ENCODE measurements at regions not wholly inside any gene's neighbourhood (a gene's known extent, or its start where the extent isn't known, plus 50 kb on each side); places are given as distances from the start of the nearest gene placed in this dataset.

DNA sequence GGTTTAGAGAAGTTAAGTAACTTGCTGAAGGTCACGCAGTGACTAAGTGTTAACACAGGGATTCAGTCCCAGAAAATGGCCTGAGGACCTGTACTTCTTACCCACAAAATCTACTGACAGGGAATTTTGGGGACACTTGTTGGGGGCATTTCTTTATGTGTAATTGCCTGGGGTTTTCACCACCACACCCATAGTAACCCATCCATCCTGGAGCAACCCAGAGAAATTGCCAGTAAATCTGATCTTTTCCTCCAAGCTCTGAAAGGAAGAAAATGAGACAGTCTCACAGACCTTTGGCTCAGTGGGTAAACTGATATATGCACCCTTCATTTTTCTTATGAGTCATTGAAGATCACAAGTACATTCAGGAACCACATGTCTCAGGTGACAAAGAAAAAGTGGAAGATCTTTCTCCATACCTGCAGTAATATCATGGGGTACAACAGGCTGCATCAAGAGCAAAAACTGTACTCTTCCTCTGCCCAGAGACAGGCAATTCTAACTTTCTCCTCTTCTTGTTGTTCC lies 81.0 kb downstream of the NOG start:
- Histone ChIP-seq H2BK5ac (ENCODE audit: low read depth, low read length) (no peak overlapping the region), H3K4ac (replicated peaks; ENCODE audit: insufficient read length, low read depth, low read length) (no peak overlapping the region), H3K79me2 (ENCODE audit: control insufficient read depth in 1 of 2, insufficient read depth in 2 of 2, low read length in 2 of 2) (no peaks in the 10 kb centered on the region), H2BK120ac (replicated peaks; ENCODE audit: low read depth, low read length) (no peak overlapping the region), H3K4me2 (ENCODE audit: insufficient read depth in 1 of 2, low read depth in 2 of 2, low read length in 2 of 2) (no peak overlapping the region), H2AK5ac (ENCODE audit: low read depth, low read length) (no peak overlapping the region), H3K79me1 (ENCODE audit: low read depth, low read length) (no peaks in the 10 kb centered on the region), H4K8ac (ENCODE audit: extremely low read depth, insufficient read depth, low read length) (no peak overlapping the region), H3K9me3 (ENCODE audit: insufficient read depth in 2 of 2, low read depth in 1 of 2, low read length in 1 of 2) (no peaks in the 10 kb centered on the region), H3K56ac (replicated peaks; ENCODE audit: insufficient read length, low read depth, low read length) (no peak overlapping the region), H3K9ac (replicated peaks in 1 of 4; ENCODE audit: extremely low read depth in 1 of 4, low read depth in 3 of 4, low read length in 3 of 4) (no peak overlapping the region), H3K27me3 (replicated peaks in 1 of 4; ENCODE audit: control insufficient read depth in 3 of 4, extremely low read depth in 1 of 4, insufficient read depth in 3 of 4, low read length in 3 of 4) (peaks cover 3 to 39% (median 27%) of the 10 kb centered on the region in 4 experiments), H3K36me3 (ENCODE audit: control insufficient read depth in 2 of 4, insufficient read depth in 4 of 4, low read length in 3 of 4) (no peaks in the 10 kb centered on the region), H2BK20ac (ENCODE audit: low read length) (no peak overlapping the region), H3K27ac (ENCODE audit: low read depth, low read length) (no peak overlapping the region), H3K23me2 (ENCODE audit: low read depth, low read length) (peaks cover 8% of the 10 kb centered on the region; the same call in 1 of the 2 replicates), H3K14ac (ENCODE audit: insufficient read length) (no peak overlapping the region), H2BK12ac (ENCODE audit: low read depth, low read length) (no peak overlapping the region), H3K4me1 (replicated peaks in 1 of 4; ENCODE audit: control insufficient read depth in 3 of 4, insufficient read depth in 4 of 4, low read length in 3 of 4) (peaks cover 2 to 4% (median 3%) of the 10 kb centered on the region in 4 experiments; a peak in 4 of 7 replicates), H3K4me3 (ENCODE audit: extremely low read depth in 1 of 4, insufficient read depth in 2 of 4, low read depth in 3 of 4, low read length in 4 of 4) (no peak overlapping the region), H4K5ac (ENCODE audit: insufficient read length, low read depth, low read length) (no peak overlapping the region), H4K91ac (replicated peaks; ENCODE audit: insufficient read length, low read length) (no peak overlapping the region), H3K18ac (ENCODE audit: extremely low read depth, low read length) (no peak overlapping the region), H3K23ac (ENCODE audit: insufficient read length) (no peak overlapping the region), H4K20me1 (replicated peaks in 1 of 2; ENCODE audit: control insufficient read depth in 1 of 2, insufficient read depth in 2 of 2, low read length in 2 of 2) (peaks cover 0 to 6% of the 10 kb centered on the region in 2 experiments), H2AFZ (ENCODE audit: low read length) (no peak overlapping the region), H2BK15ac (ENCODE audit: low read length) (no peak overlapping the region)
- no peak for DNase-seq (ENCODE audit: low read depth in 1 of 2, low spot score in 2 of 2)
- FAIRE-seq: no peak
- 90% methylated on average over 1 of the region's 1 CpG; no CpG with 5 or more reads in 1 of the 2 experiments for WGBS, 2 experiments (ENCODE audit: extremely low coverage in 1 of 2, insufficient coverage in 1 of 2, insufficient read length in 1 of 2, insufficient replicate concordance in 2 of 2, low coverage in 1 of 2, low lambda C conversion rate in 2 of 2, missing lambda C conversion rate in 1 of 2)
- POLR2A ChIA-PET (ENCODE audit: partially characterized antibody): interaction anchor here (0.6 kb wide), 1 partner anchor 1711 kb away, joined by 3 read pairs; no protein-coding TSS in a partner anchor
- CTCF ChIA-PET (ENCODE audit: partially characterized antibody): interaction anchor here (1.3 kb wide), 1 partner anchor 45 kb away, joined by 3 read pairs; no protein-coding TSS in a partner anchor
- TF ChIP-seq SAP30 (IDR thresholded peaks at IDR 0.05; ENCODE audit: insufficient read depth, insufficient replicate concordance, low read length): no peak
- TF ChIP-seq RBBP5 (IDR thresholded peaks at IDR 0.05; ENCODE audit: borderline replicate concordance, low read depth, low read length): no peak
- TF ChIP-seq RXRA (IDR thresholded peaks at IDR 0.05; ENCODE audit: insufficient read depth, low read depth, low read length): no peak
- TF ChIP-seq, protein P1, sequence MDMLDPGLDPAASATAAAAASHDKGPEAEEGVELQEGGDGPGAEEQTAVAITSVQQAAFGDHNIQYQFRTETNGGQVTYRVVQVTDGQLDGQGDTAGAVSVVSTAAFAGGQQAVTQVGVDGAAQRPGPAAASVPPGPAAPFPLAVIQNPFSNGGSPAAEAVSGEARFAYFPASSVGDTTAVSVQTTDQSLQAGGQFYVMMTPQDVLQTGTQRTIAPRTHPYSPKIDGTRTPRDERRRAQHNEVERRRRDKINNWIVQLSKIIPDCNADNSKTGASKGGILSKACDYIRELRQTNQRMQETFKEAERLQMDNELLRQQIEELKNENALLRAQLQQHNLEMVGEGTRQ (IDR thresholded peaks at IDR 0.05; ENCODE audit: low read length): no peak
- no peak for TF ChIP-seq SIRT6 (IDR thresholded peaks at IDR 0.05; ENCODE audit: low read length)
- no peak for TF ChIP-seq POU5F1 (IDR thresholded peaks at IDR 0.05; ENCODE audit: low read depth, low read length)
- TF ChIP-seq BCL11A (IDR thresholded peaks at IDR 0.05; ENCODE audit: low read depth in 2 of 2, low read length in 2 of 2): no peak
- no peak for TF ChIP-seq JUND (IDR thresholded peaks at IDR 0.05; ENCODE audit: low read length)
- TF ChIP-seq, protein P2, sequence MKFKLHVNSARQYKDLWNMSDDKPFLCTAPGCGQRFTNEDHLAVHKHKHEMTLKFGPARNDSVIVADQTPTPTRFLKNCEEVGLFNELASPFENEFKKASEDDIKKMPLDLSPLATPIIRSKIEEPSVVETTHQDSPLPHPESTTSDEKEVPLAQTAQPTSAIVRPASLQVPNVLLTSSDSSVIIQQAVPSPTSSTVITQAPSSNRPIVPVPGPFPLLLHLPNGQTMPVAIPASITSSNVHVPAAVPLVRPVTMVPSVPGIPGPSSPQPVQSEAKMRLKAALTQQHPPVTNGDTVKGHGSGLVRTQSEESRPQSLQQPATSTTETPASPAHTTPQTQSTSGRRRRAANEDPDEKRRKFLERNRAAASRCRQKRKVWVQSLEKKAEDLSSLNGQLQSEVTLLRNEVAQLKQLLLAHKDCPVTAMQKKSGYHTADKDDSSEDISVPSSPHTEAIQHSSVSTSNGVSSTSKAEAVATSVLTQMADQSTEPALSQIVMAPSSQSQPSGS (IDR thresholded peaks at IDR 0.05; ENCODE audit: low read length): no peak
- no peak for TF ChIP-seq CTBP2 (IDR thresholded peaks at IDR 0.05; ENCODE audit: borderline replicate concordance, insufficient read depth, insufficient read length, low read length)
- no peak for TF ChIP-seq CBX5 (IDR thresholded peaks at IDR 0.05; ENCODE audit: low read depth, low read length)
